H1 (cell line): ENCODE measurements at regions not wholly inside any gene's neighbourhood (a gene's known extent, or its start where the extent isn't known, plus 50 kb on each side); places are given as distances from the start of the nearest gene placed in this dataset.

Experiments
- CTCF ChIA-PET: fragments of 300-600 bp; sonication (Branson Sonifier 250); formaldehyde crosslinking; loops from one replicate; lab custom pipeline; 2021; ENCODE audit not compliant: partially characterized antibody; lab: Charles Lee
- POLR2A ChIA-PET: fragments of 300-600 bp; sonication (Branson Sonifier 250); formaldehyde crosslinking; loops from one replicate; lab custom pipeline; 2021; ENCODE audit warnings: inconsistent platforms; ENCODE audit not compliant: partially characterized antibody; lab: Charles Lee
- DNase-seq, 2 experiments: peaks; one replicate each; pipeline versions ENCODE4 v3.0.0 to v3.0.0-alpha.2; 2010 to 2022; ENCODE audit warnings: low spot score in 2 of 2, low read depth in 1 of 2, mixed read lengths in 1 of 2
- FAIRE-seq: peaks from 2 replicates; lab custom pipeline; 2011; peaks lifted over from hg19 to GRCh38; lab: Jason Lieb, UNC
- H2AFZ ChIP-seq: 2 replicates; pipeline ENCODE4 v1.8.1; 2012; ENCODE audit warnings: low read length, inconsistent platforms
- H2AK5ac ChIP-seq: 2 replicates; pipeline ENCODE4 v1.6.1; 2013; ENCODE audit warnings: low read depth, low read length
- H2BK120ac ChIP-seq: replicated peaks from 2 replicates; pipeline ENCODE3; 2013; ENCODE audit warnings: low read depth, low read length, inconsistent platforms
- H2BK12ac ChIP-seq: 2 replicates; pipeline ENCODE4 v1.6.1; 2013; ENCODE audit warnings: low read depth, low read length
- H2BK15ac ChIP-seq: 2 replicates; pipeline ENCODE4 v1.6.1; 2013; ENCODE audit warnings: low read length
- H2BK20ac ChIP-seq: 2 replicates; pipeline ENCODE4 v1.6.1; 2013; ENCODE audit warnings: low read length
- H2BK5ac ChIP-seq: 2 replicates; pipeline ENCODE4 v1.6.1; 2013; ENCODE audit warnings: low read depth, low read length
- H3K14ac ChIP-seq: 2 replicates; pipeline ENCODE4 v1.6.1; 2013; ENCODE audit warnings: inconsistent platforms; ENCODE audit not compliant: insufficient read length
- H3K18ac ChIP-seq: 2 replicates; pipeline ENCODE4 v1.6.1; 2013; ENCODE audit warnings: low read length; ENCODE audit errors: extremely low read depth
- H3K23ac ChIP-seq: 2 replicates; pipeline ENCODE4 v1.6.1; 2013; ENCODE audit warnings: inconsistent platforms; ENCODE audit not compliant: insufficient read length
- H3K23me2 ChIP-seq: 2 replicates; pipeline ENCODE4 v1.6.1; 2013; ENCODE audit warnings: low read depth, low read length
- H3K27ac ChIP-seq: 2 replicates; pipeline ENCODE4 v1.6.1; 2011; ENCODE audit warnings: low read depth, low read length, inconsistent platforms
- H3K27me3 ChIP-seq, 4 experiments: replicated peaks in 1 of 4; 1 replicate in 1 of 4; 2 replicates in 3 of 4; pipeline versions ENCODE4 v1.6.1 to v1.8.1; 2011 to 2013; ENCODE audit warnings: low read length in 3 of 4, mild to moderate bottlenecking in 3 of 4, inconsistent platforms in 2 of 4, mixed read lengths in 2 of 4, moderate library complexity in 1 of 4; ENCODE audit not compliant: control insufficient read depth in 3 of 4, insufficient read depth in 3 of 4; ENCODE audit errors: extremely low read depth in 1 of 4
- H3K36me3 ChIP-seq, 4 experiments: 2 replicates each; pipeline versions ENCODE4 v1.6.1 to v1.8.1; 2011 to 2013; ENCODE audit warnings: mild to moderate bottlenecking in 4 of 4, low read length in 3 of 4, moderate library complexity in 2 of 4, control low read depth in 1 of 4, inconsistent platforms in 1 of 4; ENCODE audit not compliant: insufficient read depth in 4 of 4, control insufficient read depth in 2 of 4
- H3K4ac ChIP-seq: replicated peaks from 2 replicates; pipeline ENCODE3; 2013; ENCODE audit warnings: low read length, low read depth, mixed read lengths, inconsistent platforms; ENCODE audit not compliant: insufficient read length
- H3K4me1 ChIP-seq, 4 experiments: replicated peaks in 1 of 4; 1 replicate in 1 of 4; 2 replicates in 3 of 4; pipeline versions ENCODE4 v1.6.1 to v1.8.1; 2011 to 2013; ENCODE audit warnings: low read length in 3 of 4, inconsistent platforms in 2 of 4, mixed read lengths in 1 of 4; ENCODE audit not compliant: insufficient read depth in 4 of 4, control insufficient read depth in 3 of 4
- H3K4me2 ChIP-seq, 2 experiments: 2 replicates each; pipeline versions ENCODE4 v1.6.1 to v1.8.1; 2011 to 2013; ENCODE audit warnings: low read depth in 2 of 2, low read length in 2 of 2, control low read depth in 1 of 2, inconsistent platforms in 1 of 2, mild to moderate bottlenecking in 1 of 2; ENCODE audit not compliant: insufficient read depth in 1 of 2
- H3K4me3 ChIP-seq, 4 experiments: fragments of 200-600, 300-600 bp in 1 of 4; sonication (generic), shearing (Covaris generic), sonication (Bioruptor Twin) in 1 of 4; 2 replicates each; pipeline versions ENCODE4 v1.5.1 to v1.8.1; 2011 to 2016; ENCODE audit warnings: low read length in 4 of 4, low read depth in 3 of 4, control low read depth in 2 of 4, inconsistent platforms in 2 of 4, mild to moderate bottlenecking in 2 of 4, mixed read lengths in 1 of 4, moderate library complexity in 1 of 4; ENCODE audit not compliant: insufficient read depth in 2 of 4; ENCODE audit errors: extremely low read depth in 1 of 4
- H3K56ac ChIP-seq: replicated peaks from 2 replicates; pipeline ENCODE3; 2013; ENCODE audit warnings: low read depth, mild to moderate bottlenecking, mixed read lengths, low read length, inconsistent platforms; ENCODE audit not compliant: insufficient read length
- H3K79me1 ChIP-seq: 2 replicates; pipeline ENCODE4 v1.6.1; 2013; ENCODE audit warnings: low read depth, low read length, control low read depth
- H3K79me2 ChIP-seq, 2 experiments: 2 replicates each; pipeline versions ENCODE4 v1.6.1 to v1.8.1; 2012 to 2013; ENCODE audit warnings: low read length in 2 of 2, mild to moderate bottlenecking in 2 of 2, inconsistent platforms in 1 of 2; ENCODE audit not compliant: insufficient read depth in 2 of 2, control insufficient read depth in 1 of 2
- H3K9ac ChIP-seq, 4 experiments: replicated peaks in 1 of 4; 1 replicate in 1 of 4; 2 replicates in 3 of 4; pipeline versions ENCODE4 v1.6.1 to v1.8.1; 2011 to 2013; ENCODE audit warnings: low read depth in 3 of 4, low read length in 3 of 4, control low read depth in 2 of 4, mild to moderate bottlenecking in 2 of 4, moderate library complexity in 2 of 4, inconsistent platforms in 1 of 4; ENCODE audit errors: extremely low read depth in 1 of 4
- H3K9me3 ChIP-seq, 2 experiments: 2 replicates each; pipeline versions ENCODE4 v1.6.1 to v1.8.1; 2012 to 2013; ENCODE audit warnings: mild to moderate bottlenecking in 2 of 2, moderate library complexity in 2 of 2, control low read depth in 1 of 2, inconsistent platforms in 1 of 2, low read depth in 1 of 2, low read length in 1 of 2, mixed read lengths in 1 of 2; ENCODE audit not compliant: insufficient read depth in 2 of 2
- H4K20me1 ChIP-seq, 2 experiments: replicated peaks in 1 of 2; 2 replicates each; pipeline versions ENCODE3 to v1.8.1; 2011 to 2013; ENCODE audit warnings: inconsistent platforms in 2 of 2, low read length in 2 of 2, mild to moderate bottlenecking in 1 of 2; ENCODE audit not compliant: insufficient read depth in 2 of 2, control insufficient read depth in 1 of 2
- H4K5ac ChIP-seq: 2 replicates; pipeline ENCODE4 v1.6.1; 2013; ENCODE audit warnings: low read length, low read depth, mixed read lengths, inconsistent platforms; ENCODE audit not compliant: insufficient read length
- H4K8ac ChIP-seq: 2 replicates; pipeline ENCODE4 v1.8.0; 2013; ENCODE audit warnings: mild to moderate bottlenecking, moderate library complexity, low read length, inconsistent platforms; ENCODE audit not compliant: insufficient read depth; ENCODE audit errors: extremely low read depth
- H4K91ac ChIP-seq: replicated peaks from 2 replicates; pipeline ENCODE3; 2013; ENCODE audit warnings: low read length, mixed read lengths, inconsistent platforms; ENCODE audit not compliant: insufficient read length
- CHD2 ChIP-seq: IDR thresholded peaks from 2 replicates; pipeline ENCODE4 v1.6.1; 2012; ENCODE audit warnings: low read length, improper control_type of control experiment
- KDM5A ChIP-seq: fragments of 200-600 bp; IDR thresholded peaks from 2 replicates; pipeline ENCODE4 v1.7.1; 2012; ENCODE audit warnings: mild to moderate bottlenecking, low read length, inconsistent platforms, mixed read lengths
- NANOG ChIP-seq: IDR thresholded peaks from 2 replicates; pipeline ENCODE4 v1.6.1; 2011; ENCODE audit warnings: low read length, low read depth, mild to moderate bottlenecking, inconsistent platforms; ENCODE audit not compliant: insufficient read depth, poor library complexity, severe bottlenecking
- NRF1 ChIP-seq: IDR thresholded peaks from 2 replicates; pipeline ENCODE4 v1.6.1; 2011; ENCODE audit warnings: mild to moderate bottlenecking, low read depth, low read length, improper control_type of control experiment
- POLR2AphosphoS5 ChIP-seq: IDR thresholded peaks from 2 replicates; pipeline ENCODE4 v1.6.1; 2011; ENCODE audit warnings: low read depth, low read length
- RXRA ChIP-seq: IDR thresholded peaks from 2 replicates; pipeline ENCODE4 v1.6.1; 2011; ENCODE audit warnings: low read depth, mild to moderate bottlenecking, low read length, moderate library complexity; ENCODE audit not compliant: insufficient read depth
- SIN3A ChIP-seq, 2 experiments: IDR thresholded peaks in 1 of 2; conservative IDR thresholded peaks in 1 of 2; 2 replicates each; pipeline ENCODE4 v1.6.1; 2011 to 2012; ENCODE audit warnings: low read length in 2 of 2, improper control_type of control experiment in 1 of 2, low read depth in 1 of 2, mild to moderate bottlenecking in 1 of 2
- SIRT6 ChIP-seq: IDR thresholded peaks from one replicate; pipeline ENCODE4 v1.7.1; 2012; ENCODE audit warnings: low read length, inconsistent platforms
- SIX5 ChIP-seq: IDR thresholded peaks from 2 replicates; pipeline ENCODE4 v1.6.1; 2011; ENCODE audit warnings: mild to moderate bottlenecking, low read depth, low read length
- SUZ12 ChIP-seq: fragments of 200-600 bp; sonication (generic); IDR thresholded peaks from 2 replicates; pipeline ENCODE4 v1.6.1; 2012; ENCODE audit warnings: mild to moderate bottlenecking, inconsistent platforms, low read length, moderate library complexity, mixed read lengths
- TEAD4 ChIP-seq: IDR thresholded peaks from 2 replicates; pipeline ENCODE4 v1.6.1; 2012; ENCODE audit warnings: low read depth, low read length, inconsistent platforms, mixed read lengths
- YY1 ChIP-seq: IDR thresholded peaks from 2 replicates; pipeline ENCODE4 v1.6.1; 2011; ENCODE audit warnings: low read depth, mild to moderate bottlenecking, low read length
- WGBS, 2 experiments: shearing (Covaris generic) in 1 of 2; methylation state at CpG; one replicate each; pipeline versions ENCODE4 v1.1.6 to v1.1.7; 2013 to 2015; ENCODE audit warnings: low lambda C conversion rate in 2 of 2, mixed read lengths in 2 of 2, inconsistent platforms in 1 of 2, low coverage in 1 of 2, missing lambda C conversion rate in 1 of 2; ENCODE audit not compliant: insufficient replicate concordance in 2 of 2, insufficient coverage in 1 of 2, insufficient read length in 1 of 2; ENCODE audit errors: extremely low coverage in 1 of 2, missing lambda C conversion rate in 1 of 2; 5-methylcytosine and 5-hydroxymethylcytosine counted together
- TF ChIP-seq, protein P1 (sequence below), 3 experiments: IDR thresholded peaks; 1 replicate in 2 of 3; 2 replicates in 1 of 3; pipeline versions ENCODE4 v1.5.1 to v1.6.1; 2011; ENCODE audit warnings: low read length in 3 of 3, mild to moderate bottlenecking in 3 of 3, inconsistent platforms in 2 of 3, low read depth in 1 of 3, moderate library complexity in 1 of 3; ENCODE audit not compliant: insufficient read depth in 1 of 3; ENCODE audit errors: control extremely low read depth in 1 of 3

DNA sequence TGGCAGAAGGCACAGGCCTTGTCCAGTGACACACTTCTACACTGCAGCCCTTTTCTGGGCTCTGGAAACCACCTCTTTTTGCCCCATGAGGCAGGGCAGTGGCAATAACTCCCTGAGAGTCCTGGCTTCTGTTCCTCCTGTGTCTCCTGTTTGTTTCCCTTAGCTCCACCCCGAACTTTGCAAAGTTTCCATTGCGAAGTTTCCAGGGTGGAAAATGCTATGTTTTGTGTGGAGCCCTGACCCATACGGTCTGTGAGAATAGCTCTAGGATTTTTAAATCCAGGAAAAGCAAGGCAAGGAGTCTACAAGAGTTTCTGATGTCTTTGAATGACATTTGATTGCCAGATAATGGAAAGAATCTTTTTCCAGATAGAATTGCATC is 92.2 kb upstream of the AKR1E2 start:
- Histone ChIP-seq H3K4me1 (no peaks in the 10 kb centered on the region), H2AK5ac (no peak overlapping the region), H2AFZ (0 out of 2 replicates have a peak overlapping the region, but pooled peaks have one; percentile 44), H4K20me1 (no peaks in the 10 kb centered on the region), H3K36me3 (no peaks in the 10 kb centered on the region), H3K9ac (no peak overlapping the region), H2BK5ac (no peak overlapping the region), H3K27ac (no peak overlapping the region), H3K56ac (no peak overlapping the region), H3K14ac (no peak overlapping the region), H2BK20ac (no peak overlapping the region), H2BK120ac (no peak overlapping the region), H3K4ac (no peak overlapping the region), H4K91ac (no peak overlapping the region), H3K79me2 (no peaks in the 10 kb centered on the region), H3K79me1 (no peaks in the 10 kb centered on the region), H4K5ac (no peak overlapping the region), H3K9me3 (no peaks in the 10 kb centered on the region), H3K23me2 (no peaks in the 10 kb centered on the region), H2BK15ac (no peak overlapping the region), H3K27me3 (no peaks in the 10 kb centered on the region), H3K4me3 (no peak overlapping the region), H3K4me2 (no peak overlapping the region), H2BK12ac (no peak overlapping the region), H4K8ac (no peak overlapping the region), H3K23ac (no peak overlapping the region), H3K18ac (no peak overlapping the region)
- FAIRE-seq (no peak), DNase-seq (no peak)
- 100% methylated on average over 3 of the region's 3 CpGs; no CpG with 5 or more reads in 1 of the 2 experiments for WGBS, 2 experiments
- TF ChIP-seq NANOG (no peak), SIX5 (no peak), NRF1 (no peak), RXRA (no peak), TEAD4 (no peak), YY1 (no peak), SIRT6 (no peak), SIN3A (conservative IDR thresholded peaks at IDR 0.05 in 1 of 2, IDR thresholded peaks at IDR 0.05 in 1 of 2; ENCODE audit: low read depth in 1 of 2, low read length in 2 of 2) (no peak), POLR2AphosphoS5 (no peak), SUZ12 (no peak), KDM5A (no peak), CHD2 (no peak)
- TF ChIP-seq, protein P1, sequence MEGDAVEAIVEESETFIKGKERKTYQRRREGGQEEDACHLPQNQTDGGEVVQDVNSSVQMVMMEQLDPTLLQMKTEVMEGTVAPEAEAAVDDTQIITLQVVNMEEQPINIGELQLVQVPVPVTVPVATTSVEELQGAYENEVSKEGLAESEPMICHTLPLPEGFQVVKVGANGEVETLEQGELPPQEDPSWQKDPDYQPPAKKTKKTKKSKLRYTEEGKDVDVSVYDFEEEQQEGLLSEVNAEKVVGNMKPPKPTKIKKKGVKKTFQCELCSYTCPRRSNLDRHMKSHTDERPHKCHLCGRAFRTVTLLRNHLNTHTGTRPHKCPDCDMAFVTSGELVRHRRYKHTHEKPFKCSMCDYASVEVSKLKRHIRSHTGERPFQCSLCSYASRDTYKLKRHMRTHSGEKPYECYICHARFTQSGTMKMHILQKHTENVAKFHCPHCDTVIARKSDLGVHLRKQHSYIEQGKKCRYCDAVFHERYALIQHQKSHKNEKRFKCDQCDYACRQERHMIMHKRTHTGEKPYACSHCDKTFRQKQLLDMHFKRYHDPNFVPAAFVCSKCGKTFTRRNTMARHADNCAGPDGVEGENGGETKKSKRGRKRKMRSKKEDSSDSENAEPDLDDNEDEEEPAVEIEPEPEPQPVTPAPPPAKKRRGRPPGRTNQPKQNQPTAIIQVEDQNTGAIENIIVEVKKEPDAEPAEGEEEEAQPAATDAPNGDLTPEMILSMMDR (IDR thresholded peaks at IDR 0.05; ENCODE audit: control extremely low read depth in 1 of 3, insufficient read depth in 1 of 3, low read depth in 1 of 3, low read length in 3 of 3), result no peak
- POLR2A ChIA-PET, result no interaction called here
- CTCF ChIA-PET, result interaction anchor here (0.5 to 1.0 kb wide), 2 partner anchors 21 to 896 kb away, joined by 3 to 4 read pairs; no protein-coding TSS in a partner anchor
